DMS 273 (cell line): ENCODE measurements at regions not wholly inside any gene's neighbourhood (a gene's known extent, or its start where the extent isn't known, plus 50 kb on each side); places are given as distances from the start of the nearest gene placed in this dataset.

ENCODE experiments used
- DNase-seq: peaks from one replicate; lab custom pipeline; 2025; ENCODE audit not compliant: unreplicated experiment; lab: John Stamatoyannopoulos, UW

- peak; percentile 5 for DNase-seq
Observed at GRCh38 chr12:41122894-41123293, 65.2 kb upstream of the PDZRN4 start.

- peak; percentile 44 for DNase-seq
Observed at GRCh38 chr12:41123871-41124270, 64.2 kb upstream of the PDZRN4 start.
